WTC11 (cell line): ENCODE measurements at regions not wholly inside any gene's neighbourhood (a gene's known extent, or its start where the extent isn't known, plus 50 kb on each side); places are given as distances from the start of the nearest gene placed in this dataset.

Source experiments
- ATAC-seq: fragments of 200-7000 bp; cut with Tn5 transposase; 2 replicates; pipeline ENCODE4 v1.10.0; 2021; ENCODE audit warnings: mild to moderate bottlenecking, moderate library complexity
- CTCF ChIA-PET: fragments of 300-600 bp; sonication (Branson Sonifier 250); formaldehyde crosslinking; loops from one replicate; lab custom pipeline; 2021; ENCODE audit warnings: antibody characterized with exemption; lab: Charles Lee
- POLR2A ChIA-PET: fragments of 350-600 bp; sonication (Branson Sonifier 250); formaldehyde crosslinking; loops from one replicate; lab custom pipeline; 2021; ENCODE audit warnings: antibody characterized with exemption; lab: Charles Lee
- DNase-seq: peaks from one replicate; pipeline ENCODE4 v3.0.0; 2021; ENCODE audit warnings: low spot score
- H3K27ac Mint-ChIP-seq: 2 replicates; pipeline ENCODE4 v1.8.0; 2021; ENCODE audit warnings: mixed read lengths
- H3K27me3 Mint-ChIP-seq: 2 replicates; pipeline ENCODE4 v1.8.0; 2021; ENCODE audit warnings: low read depth, mild to moderate bottlenecking, moderate library complexity, mixed read lengths
- H3K36me3 Mint-ChIP-seq: 2 replicates; pipeline ENCODE4 v1.8.0; 2021; ENCODE audit warnings: mixed read lengths
- H3K4me1 Mint-ChIP-seq: 2 replicates; pipeline ENCODE4 v1.8.0; 2022; ENCODE audit warnings: mixed read lengths
- H3K4me3 Mint-ChIP-seq: 2 replicates; pipeline ENCODE4 v1.8.0; 2021; ENCODE audit warnings: mild to moderate bottlenecking, moderate library complexity, mixed read lengths
- H3K9me3 Mint-ChIP-seq: 2 replicates; pipeline ENCODE4 v1.8.0; 2021; ENCODE audit warnings: mixed read lengths
- ATF6 ChIP-seq: sonication (generic); formaldehyde crosslinking; IDR thresholded peaks from 2 replicates; pipeline ENCODE4 v1.8.1; 2023; ENCODE audit warnings: mild to moderate bottlenecking, missing genetic modification reagents
- CBFB ChIP-seq: sonication (generic); formaldehyde crosslinking; IDR thresholded peaks from 2 replicates; pipeline ENCODE4 v1.8.1; 2022; ENCODE audit warnings: mild to moderate bottlenecking, low read depth, missing genetic modification reagents
- E2F4 ChIP-seq: sonication (generic); formaldehyde crosslinking; IDR thresholded peaks from 2 replicates; pipeline ENCODE4 v1.8.1; 2022; ENCODE audit warnings: low read depth, mild to moderate bottlenecking, moderate library complexity, missing genetic modification reagents, borderline replicate concordance
- E2F5 ChIP-seq: sonication (generic); formaldehyde crosslinking; IDR thresholded peaks from 2 replicates; pipeline ENCODE4 v1.8.1; 2022; ENCODE audit warnings: mild to moderate bottlenecking, moderate library complexity, missing genetic modification reagents
- ELF4 ChIP-seq: sonication (generic); formaldehyde crosslinking; IDR thresholded peaks from 2 replicates; pipeline ENCODE4 v1.8.1; 2022; ENCODE audit warnings: low read depth, mild to moderate bottlenecking, moderate library complexity, missing genetic modification reagents
- FOXP1 ChIP-seq: sonication (generic); formaldehyde crosslinking; IDR thresholded peaks from 2 replicates; pipeline ENCODE4 v1.8.0; 2022; ENCODE audit warnings: missing genetic modification reagents, mild to moderate bottlenecking, moderate library complexity, borderline replicate concordance
- HMGA2 ChIP-seq: fragments of 250-450 bp; sonication (Bioruptor Pico); IDR thresholded peaks from 2 replicates; pipeline ENCODE4 v1.4.0; 2021; ENCODE audit warnings: mild to moderate bottlenecking, moderate library complexity
- KAT7 ChIP-seq: sonication (generic); formaldehyde crosslinking; IDR thresholded peaks from 2 replicates; pipeline ENCODE4 v1.8.1; 2023; ENCODE audit warnings: missing genetic modification reagents, mild to moderate bottlenecking, borderline replicate concordance
- MXD4 ChIP-seq: fragments of 250-450 bp; sonication (Bioruptor Pico); IDR thresholded peaks from 2 replicates; pipeline ENCODE4 v1.8.0; 2021; ENCODE audit warnings: mild to moderate bottlenecking, moderate library complexity, borderline replicate concordance
- NFATC4 ChIP-seq: fragments of 250-450 bp; sonication (Bioruptor Pico); IDR thresholded peaks from 2 replicates; pipeline ENCODE4 v1.9.0; 2021; ENCODE audit warnings: mild to moderate bottlenecking
- NR1H2 ChIP-seq: sonication (generic); formaldehyde crosslinking; IDR thresholded peaks from 2 replicates; pipeline ENCODE4 v1.9.0; 2021; ENCODE audit warnings: mild to moderate bottlenecking, moderate library complexity, missing genetic modification reagents
- PREB ChIP-seq: sonication (generic); formaldehyde crosslinking; IDR thresholded peaks from 2 replicates; pipeline ENCODE4 v1.8.1; 2022; ENCODE audit warnings: mild to moderate bottlenecking, missing genetic modification reagents, moderate library complexity, borderline replicate concordance
- SMAD3 ChIP-seq: sonication (generic); formaldehyde crosslinking; IDR thresholded peaks from 2 replicates; pipeline ENCODE4 v1.8.0; 2022; ENCODE audit warnings: missing genetic modification reagents, mild to moderate bottlenecking, borderline replicate concordance
- SMAD4 ChIP-seq: sonication (generic); formaldehyde crosslinking; IDR thresholded peaks from 2 replicates; pipeline ENCODE4 v1.8.0; 2022; ENCODE audit warnings: mild to moderate bottlenecking, missing genetic modification reagents
- SP1 ChIP-seq: sonication (generic); formaldehyde crosslinking; conservative IDR thresholded peaks from 2 replicates; pipeline ENCODE4 v1.8.1; 2022; ENCODE audit warnings: missing genetic modification reagents
- TEAD1 ChIP-seq: sonication (generic); formaldehyde crosslinking; IDR thresholded peaks from 2 replicates; pipeline ENCODE4 v1.8.0; 2022; ENCODE audit warnings: mild to moderate bottlenecking, missing genetic modification reagents
- ZNF121 ChIP-seq: sonication (generic); formaldehyde crosslinking; IDR thresholded peaks from 2 replicates; pipeline ENCODE4 v1.8.0; 2023; ENCODE audit warnings: missing genetic modification reagents
- ZNF317 ChIP-seq: sonication (generic); formaldehyde crosslinking; IDR thresholded peaks from 2 replicates; pipeline ENCODE4 v1.8.1; 2023; ENCODE audit warnings: low read depth, mild to moderate bottlenecking, moderate library complexity, missing genetic modification reagents, borderline replicate concordance
- ZNF512 ChIP-seq: sonication (generic); formaldehyde crosslinking; IDR thresholded peaks from 2 replicates; pipeline ENCODE4 v1.8.1; 2022; ENCODE audit warnings: missing genetic modification reagents, borderline replicate concordance
- ZNF532 ChIP-seq: fragments of 250-450 bp; sonication (Bioruptor Pico); IDR thresholded peaks from 2 replicates; pipeline ENCODE4 v1.9.0; 2021; ENCODE audit warnings: mild to moderate bottlenecking, borderline replicate concordance
- ZSCAN18 ChIP-seq: fragments of 250-450 bp; sonication (Bioruptor Pico); IDR thresholded peaks from 2 replicates; pipeline ENCODE4 v2.1.2; 2022; ENCODE audit warnings: mild to moderate bottlenecking, moderate library complexity

- no peak for TF ChIP-seq ZNF532 (CRISPR knock-in tag)
These were observed 340.0 kb downstream of the SUCLA2 start (continued) for GRCh38 chr13:47661076-47661475.

- no peak overlapping the region for H3K4me3 Mint-ChIP-seq
- no peak overlapping the region for H3K27ac Mint-ChIP-seq
- H3K36me3 Mint-ChIP-seq, result no peaks in the 10 kb centered on the region; the same call in 1 of the 2 replicates
- TF ChIP-seq TEAD1, result no peak
- TF ChIP-seq PREB (CRISPR knock-in tag), result no peak
- no peak for TF ChIP-seq FOXP1 (CRISPR knock-in tag)
- no peak for TF ChIP-seq KAT7 (CRISPR knock-in tag)
- no peak for TF ChIP-seq ZNF512 (CRISPR knock-in tag)
- TF ChIP-seq NFATC4, result no peak
- no peak for TF ChIP-seq ZNF317 (CRISPR knock-in tag)
- no peak for TF ChIP-seq NR1H2 (CRISPR knock-in tag)
- TF ChIP-seq SMAD4 (CRISPR knock-in tag), result no peak
- TF ChIP-seq ELF4, result no peak
- TF ChIP-seq MXD4 (CRISPR knock-in tag), result no peak
- ChIA-PET CTCF (no interaction called here), POLR2A (no interaction called here)
- no peak for ATAC-seq
- no peaks in the 10 kb centered on the region for H3K27me3 Mint-ChIP-seq
- peaks cover 17% of the 10 kb centered on the region for H3K9me3 Mint-ChIP-seq
- H3K4me1 Mint-ChIP-seq, result no peaks in the 10 kb centered on the region
- no peak for DNase-seq
These were observed 344.4 kb downstream of the SUCLA2 start for GRCh38 chr13:47656651-47657050.

- Mint-ChIP-seq H3K36me3 (no peaks in the 10 kb centered on the region), H3K27ac (no peak overlapping the region), H3K4me1 (no peaks in the 10 kb centered on the region), H3K27me3 (no peaks in the 10 kb centered on the region), H3K4me3 (no peak overlapping the region), H3K9me3 (no peaks in the 10 kb centered on the region)
- DNase-seq (no peak), ATAC-seq (no peak)
- CTCF ChIA-PET, result no interaction called here
- POLR2A ChIA-PET, result no interaction called here
- TF ChIP-seq ZNF121 (CRISPR knock-in tag) (no peak), HMGA2 (CRISPR knock-in tag) (no peak), CBFB (CRISPR knock-in tag) (no peak), E2F4 (CRISPR knock-in tag) (no peak), ZSCAN18 (CRISPR knock-in tag) (no peak), E2F5 (CRISPR knock-in tag) (no peak), SMAD3 (CRISPR knock-in tag) (no peak), ATF6 (CRISPR knock-in tag) (no peak), SP1 (CRISPR knock-in tag) (no peak)
These were observed 350.9 kb downstream of the SUCLA2 start for GRCh38 chr13:47650209-47650608.
